Effector memory CD4-positive, alpha-beta T cell (primary cell): ENCODE measurements at regions not wholly inside any gene's neighbourhood (a gene's known extent, or its start where the extent isn't known, plus 50 kb on each side); places are given as distances from the start of the nearest gene placed in this dataset.

Experiments
- DNase-seq, 3 donors: peaks; one replicate each; pipeline ENCODE4 v3.0.0-alpha.2; 2020
- H3K27ac ChIP-seq: 2 replicates; pipeline ENCODE4 v1.7.0; 2013; ENCODE audit warnings: mild to moderate bottlenecking, low read length, moderate library complexity; ENCODE audit not compliant: insufficient read depth, poor library complexity, severe bottlenecking
- H3K27me3 ChIP-seq: replicated peaks from 2 replicates; pipeline ENCODE4 v1.7.0; 2013; ENCODE audit warnings: mild to moderate bottlenecking, low read length; ENCODE audit not compliant: insufficient read depth, control insufficient read depth, poor library complexity, severe bottlenecking
- H3K36me3 ChIP-seq: 2 replicates; pipeline ENCODE4 v1.7.0; 2013; ENCODE audit warnings: mild to moderate bottlenecking, low read length, moderate library complexity; ENCODE audit not compliant: control insufficient read depth, insufficient read depth
- H3K4me1 ChIP-seq: 2 replicates; pipeline ENCODE4 v1.7.0; 2013; ENCODE audit warnings: low read length, mild to moderate bottlenecking; ENCODE audit not compliant: control insufficient read depth, insufficient read depth, poor library complexity, severe bottlenecking
- H3K4me3 ChIP-seq: 2 replicates; pipeline ENCODE4 v1.7.0; 2013; ENCODE audit warnings: low read length, low read depth, mild to moderate bottlenecking; ENCODE audit not compliant: insufficient read depth, poor library complexity, severe bottlenecking
- H3K9me3 ChIP-seq: 2 replicates; pipeline ENCODE4 v1.7.0; 2013; ENCODE audit warnings: mild to moderate bottlenecking, low read length, moderate library complexity; ENCODE audit not compliant: control insufficient read depth

DNA sequence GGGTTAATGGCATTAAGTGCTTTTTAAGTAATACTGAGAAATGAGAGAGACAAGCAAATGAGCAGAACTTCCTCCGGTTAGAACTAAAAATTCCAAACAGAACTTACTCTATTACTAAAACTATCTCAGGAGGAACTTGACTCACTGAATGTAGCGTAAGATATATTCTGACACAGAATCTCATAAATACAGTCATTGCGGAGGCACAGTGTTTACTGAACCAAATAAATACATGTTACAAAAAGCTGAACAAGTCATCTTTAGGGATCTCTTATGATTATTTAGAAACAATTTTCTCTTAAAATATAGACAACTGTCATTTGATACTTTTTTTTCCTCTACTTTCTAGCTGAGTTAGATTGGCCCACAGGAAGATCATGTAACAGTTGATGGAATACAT lies 283.1 kb downstream of the KLF12 start:
- Histone ChIP-seq H3K4me3 (no peak overlapping the region), H3K9me3 (no peaks in the 10 kb centered on the region), H3K4me1 (no peaks in the 10 kb centered on the region), H3K27me3 (no peaks in the 10 kb centered on the region), H3K36me3 (no peaks in the 10 kb centered on the region), H3K27ac (no peak overlapping the region)
- DNase-seq = no peak

DNA sequence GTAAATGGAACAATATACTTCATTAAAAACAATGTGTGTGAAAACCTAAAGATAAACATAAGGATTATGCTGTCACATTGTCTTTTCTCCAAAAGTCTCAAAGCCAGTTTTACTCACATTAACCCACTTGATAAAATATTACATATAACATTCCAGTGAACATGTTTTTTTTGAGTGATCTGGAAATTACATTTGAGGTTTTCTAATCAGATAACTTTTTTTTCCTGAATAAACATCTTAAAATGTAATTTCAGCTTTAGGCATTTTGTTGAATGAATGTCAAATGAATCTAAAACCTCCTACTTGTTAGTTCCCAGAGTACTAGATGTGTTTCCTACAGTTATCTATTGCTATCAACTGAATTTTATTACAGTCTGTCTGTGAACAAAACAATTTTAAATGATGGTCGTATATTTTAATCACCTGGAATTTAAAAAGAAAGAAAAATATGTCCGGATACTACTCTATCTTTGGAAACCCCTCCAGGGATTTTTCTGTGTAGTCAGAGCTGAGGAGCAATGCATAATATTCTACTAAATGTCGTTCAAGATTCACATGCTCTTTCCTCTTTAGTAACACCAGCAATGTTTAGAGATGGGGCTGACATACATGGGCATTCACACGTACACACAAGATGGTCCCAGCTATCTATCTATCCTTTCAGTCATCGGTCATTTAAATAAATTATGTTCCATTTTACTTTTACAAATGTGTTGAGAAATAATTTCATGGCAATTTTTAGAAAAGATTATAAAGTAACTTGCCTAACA lies 283.9 kb downstream of the KLF12 start:
- Histone ChIP-seq H3K27me3 (no peaks in the 10 kb centered on the region), H3K9me3 (no peaks in the 10 kb centered on the region), H3K36me3 (peaks cover 7% of the 10 kb centered on the region), H3K27ac (no peak overlapping the region), H3K4me1 (no peaks in the 10 kb centered on the region), H3K4me3 (no peak overlapping the region)
- DNase-seq = no peak

DNA sequence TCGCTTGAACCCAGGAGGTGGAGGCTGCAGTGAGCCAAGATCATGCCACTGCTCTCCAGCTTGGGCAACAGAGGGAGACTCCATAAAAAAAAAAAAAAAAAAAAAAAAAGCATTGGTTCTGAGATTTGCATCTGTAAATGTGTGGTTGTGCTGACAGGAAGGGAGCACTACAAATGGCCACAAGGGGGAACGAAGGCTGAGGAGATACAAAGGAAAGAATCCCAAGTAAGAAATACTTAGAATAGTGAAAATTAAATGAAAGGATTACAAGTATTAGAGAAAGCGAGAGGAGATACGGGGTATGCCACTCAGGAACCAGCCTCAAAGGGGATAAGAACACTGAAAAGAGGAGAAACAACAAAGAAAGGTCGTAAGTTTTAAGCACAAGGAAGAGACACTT lies 284.9 kb downstream of the KLF12 start:
- no peaks in the 10 kb centered on the region for H3K4me1 ChIP-seq
- no peak for DNase-seq
- H3K36me3 ChIP-seq = peaks cover 7% of the 10 kb centered on the region
- no peak overlapping the region for H3K27ac ChIP-seq
- no peaks in the 10 kb centered on the region for H3K9me3 ChIP-seq
- H3K27me3 ChIP-seq = no peaks in the 10 kb centered on the region
- no peak overlapping the region for H3K4me3 ChIP-seq

DNA sequence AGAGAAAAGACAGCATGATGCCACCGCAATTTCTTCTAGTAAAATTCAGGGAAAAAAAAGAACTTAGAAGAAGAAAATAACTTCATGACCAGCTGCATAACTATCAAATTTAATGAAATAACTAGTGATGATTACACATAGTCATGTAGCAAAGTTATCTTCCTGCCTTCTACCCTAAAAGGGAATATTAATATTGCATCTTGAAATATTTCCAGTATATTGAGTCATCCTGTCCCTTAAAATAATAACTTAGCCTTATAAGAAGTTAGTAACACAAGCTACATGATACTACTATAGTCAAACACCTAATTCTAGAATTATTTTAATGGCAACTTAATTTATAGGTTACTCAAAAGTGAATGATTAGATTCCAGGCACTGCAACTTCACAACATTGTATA lies 289.2 kb downstream of the KLF12 start:
- H3K27me3 ChIP-seq = no peaks in the 10 kb centered on the region
- H3K9me3 ChIP-seq = no peaks in the 10 kb centered on the region
- H3K4me1 ChIP-seq = no peaks in the 10 kb centered on the region
- no peak overlapping the region for H3K4me3 ChIP-seq
- no peak for DNase-seq
- peaks cover 7% of the 10 kb centered on the region for H3K36me3 ChIP-seq
- H3K27ac ChIP-seq = no peak overlapping the region

DNA sequence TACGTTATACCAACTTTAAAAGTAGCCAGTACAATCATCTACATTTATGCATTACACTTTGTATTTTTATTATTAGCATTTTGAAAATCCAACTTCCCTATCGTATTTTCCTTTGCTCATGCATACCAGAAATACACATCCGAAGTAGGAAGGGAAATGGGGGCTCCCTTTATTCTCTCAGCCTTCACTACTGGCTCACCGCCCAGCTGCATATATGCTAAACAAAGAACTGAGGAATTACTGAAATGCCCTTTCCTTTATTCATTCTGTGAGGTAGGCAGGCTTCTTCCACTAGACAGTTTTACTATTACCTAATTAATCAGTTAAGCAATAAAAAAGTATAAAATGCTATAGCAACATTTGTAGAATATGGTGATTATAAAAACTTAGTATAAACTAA lies 291.6 kb downstream of the KLF12 start:
- Histone ChIP-seq H3K27me3 (no peaks in the 10 kb centered on the region), H3K27ac (no peak overlapping the region), H3K4me3 (no peak overlapping the region), H3K4me1 (no peaks in the 10 kb centered on the region), H3K36me3 (peaks cover 7% of the 10 kb centered on the region), H3K9me3 (no peaks in the 10 kb centered on the region)
- no peak for DNase-seq

DNA sequence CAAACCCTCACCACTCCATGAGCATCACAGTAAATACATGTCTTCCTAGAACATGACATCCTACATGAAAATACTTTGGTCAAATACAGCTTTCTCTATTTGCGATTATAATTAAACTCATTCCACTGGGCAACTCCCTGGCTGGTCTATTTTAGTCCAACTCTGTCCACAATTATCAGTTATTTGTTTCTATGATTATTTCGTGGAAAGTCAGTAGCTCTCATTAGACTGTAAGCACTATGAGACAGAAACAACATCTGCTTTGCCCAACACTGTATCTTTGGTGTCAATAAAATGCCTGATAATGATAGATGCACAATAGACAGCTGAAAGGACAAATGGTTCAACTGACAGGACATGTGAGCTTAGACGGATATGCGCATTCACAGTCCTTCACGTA lies 292.0 kb downstream of the KLF12 start:
- H3K36me3 ChIP-seq = peaks cover 7% of the 10 kb centered on the region
- no peak overlapping the region for H3K4me3 ChIP-seq
- no peaks in the 10 kb centered on the region for H3K9me3 ChIP-seq
- no peak for DNase-seq
- no peaks in the 10 kb centered on the region for H3K4me1 ChIP-seq
- H3K27me3 ChIP-seq = no peaks in the 10 kb centered on the region
- H3K27ac ChIP-seq = no peak overlapping the region

DNA sequence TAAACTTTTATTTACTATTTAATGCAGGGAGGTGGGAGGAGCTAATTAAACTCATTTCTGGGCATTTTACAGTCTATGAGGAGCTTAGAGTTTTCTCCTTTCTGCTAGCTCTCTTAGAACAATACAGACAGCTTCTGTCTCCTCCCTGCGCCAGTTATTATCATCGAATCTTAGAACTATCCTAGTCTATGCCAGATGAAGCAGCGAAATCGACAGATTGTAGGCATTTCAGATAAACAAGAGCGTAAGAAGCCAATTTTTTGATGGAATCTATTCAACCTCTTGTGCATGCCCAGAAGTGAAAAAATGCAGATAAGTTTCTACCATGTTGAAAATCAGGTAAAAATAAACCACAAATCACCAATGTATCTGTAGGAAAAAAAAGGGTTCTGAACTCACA lies 297.1 kb downstream of the KLF12 start:
- no peak for DNase-seq
- Histone ChIP-seq H3K36me3 (no peaks in the 10 kb centered on the region), H3K9me3 (no peaks in the 10 kb centered on the region), H3K27me3 (no peaks in the 10 kb centered on the region), H3K27ac (no peak overlapping the region), H3K4me3 (no peak overlapping the region), H3K4me1 (peaks cover 3% of the 10 kb centered on the region)

DNA sequence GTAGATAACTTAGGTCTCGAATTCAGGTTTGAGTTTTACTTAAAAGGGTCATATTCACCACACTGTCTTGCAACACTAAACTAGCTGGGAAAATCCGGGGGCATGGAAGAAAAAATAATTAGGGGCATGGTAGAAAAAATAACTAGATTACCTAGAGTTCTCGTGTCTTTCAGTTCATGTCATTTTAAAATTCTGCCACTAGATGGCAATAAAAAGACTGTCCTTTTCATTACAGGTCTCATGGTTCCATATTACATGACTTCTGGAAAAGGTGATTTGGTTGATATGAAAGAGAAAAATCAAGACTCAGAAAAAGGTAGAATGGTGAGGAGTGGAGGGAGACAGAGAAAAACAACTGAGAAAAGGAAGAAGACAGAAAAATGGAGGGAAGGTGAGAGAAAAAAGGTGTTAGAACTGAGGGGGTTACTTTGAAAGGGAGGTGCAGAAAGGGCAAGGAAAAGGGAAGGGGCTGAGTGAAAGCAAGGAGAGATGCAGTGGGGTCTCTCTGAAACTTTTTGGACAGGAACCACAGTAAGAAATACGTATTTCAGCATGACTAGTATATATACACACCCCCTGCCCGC lies 299.0 kb downstream of the KLF12 start:
- DNase-seq = no peak
- Histone ChIP-seq H3K36me3 (no peaks in the 10 kb centered on the region), H3K4me1 (peaks cover 3% of the 10 kb centered on the region), H3K27ac (no peak overlapping the region), H3K4me3 (no peak overlapping the region), H3K9me3 (no peaks in the 10 kb centered on the region), H3K27me3 (no peaks in the 10 kb centered on the region)

DNA sequence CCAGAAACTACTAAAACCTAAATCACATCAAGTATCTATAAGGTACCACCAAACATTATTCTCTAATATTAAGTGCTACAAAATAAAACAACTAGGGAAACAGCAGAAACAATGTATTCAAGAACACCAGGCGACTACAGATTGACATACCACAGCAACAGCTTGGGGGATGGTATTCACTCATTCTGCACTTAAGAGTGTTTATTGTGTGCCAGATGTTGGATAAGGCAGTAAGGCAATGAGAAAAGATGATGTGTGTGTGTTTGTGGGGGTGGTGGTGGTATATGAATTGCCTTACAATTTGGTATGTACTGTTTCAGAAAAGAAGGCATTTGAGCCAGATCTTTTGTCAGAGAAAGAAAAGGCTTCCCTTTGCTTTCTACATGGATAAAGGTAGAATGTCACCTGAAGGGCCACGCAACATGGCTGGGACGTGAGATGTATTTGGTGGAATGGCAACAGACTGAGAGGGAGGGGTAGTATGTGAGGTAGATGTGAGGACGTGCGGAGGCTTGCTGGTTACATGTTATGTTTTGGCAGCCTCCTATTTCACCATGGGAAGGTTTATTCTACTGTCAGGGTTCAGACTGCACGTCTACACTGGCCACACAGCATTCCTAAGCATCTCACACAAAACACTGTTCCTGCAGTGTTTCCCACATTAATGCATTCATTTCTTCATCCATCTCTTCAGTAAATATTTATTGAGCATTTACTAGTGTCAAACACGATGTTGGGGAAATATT lies 300.7 kb downstream of the KLF12 start:
- Histone ChIP-seq H3K27me3 (no peaks in the 10 kb centered on the region), H3K27ac (no peak overlapping the region), H3K4me1 (peaks cover 3% of the 10 kb centered on the region), H3K36me3 (no peaks in the 10 kb centered on the region), H3K4me3 (no peak overlapping the region), H3K9me3 (no peaks in the 10 kb centered on the region)
- no peak for DNase-seq

DNA sequence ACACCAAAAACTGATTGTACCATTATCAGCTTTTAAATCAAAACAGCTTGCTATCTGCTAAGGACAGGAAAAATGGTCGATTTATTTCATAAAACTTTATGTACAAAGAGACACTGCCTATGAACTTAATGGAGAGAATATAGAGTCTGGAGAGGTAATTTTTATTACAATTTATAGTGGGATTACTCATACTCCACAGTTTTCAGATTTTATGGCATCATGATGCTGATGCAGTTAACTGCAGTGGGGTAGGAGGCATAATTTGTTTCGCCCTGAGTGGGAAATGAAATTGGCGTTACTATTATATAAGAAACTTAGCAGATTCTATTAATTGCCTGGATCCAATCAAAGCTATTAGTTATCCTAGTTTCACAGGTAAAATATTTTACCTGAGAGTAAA lies 301.4 kb downstream of the KLF12 start:
- Histone ChIP-seq H3K4me1 (peaks cover 3% of the 10 kb centered on the region), H3K4me3 (no peak overlapping the region), H3K27ac (no peak overlapping the region), H3K36me3 (no peaks in the 10 kb centered on the region), H3K27me3 (no peaks in the 10 kb centered on the region), H3K9me3 (no peaks in the 10 kb centered on the region)
- DNase-seq = no peak
